ENCODE measurements at regions not wholly inside any gene's neighbourhood (a gene's known extent, or its start where the extent isn't known, plus 50 kb on each side); places are given as distances from the start of the nearest gene placed in this dataset.

DNA sequence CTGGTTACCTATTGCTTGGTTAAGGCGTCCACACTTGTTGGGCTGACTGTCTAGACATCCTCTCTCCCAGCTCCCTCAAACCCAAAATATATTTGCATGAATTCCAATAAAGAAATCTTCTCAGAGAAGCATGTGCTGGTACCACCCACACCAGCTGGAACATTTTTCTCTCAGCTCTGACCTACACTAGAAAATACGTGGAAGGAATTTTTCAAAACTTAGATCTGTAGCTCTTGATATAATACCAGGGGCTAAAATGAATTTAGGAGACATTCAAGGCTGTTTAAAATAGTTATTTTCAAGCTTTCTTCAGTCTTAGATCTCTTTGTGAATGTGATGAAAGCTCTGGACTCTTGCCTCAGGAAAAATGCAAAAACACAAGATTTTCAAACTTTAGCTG lies 590.4 kb downstream of the PDCD6IP start:
- H3K36me3 ChIP-seq (replicated peaks; ENCODE audit: low read depth, low read length) = no peaks in the 10 kb centered on the region
- H3K27me3 ChIP-seq (ENCODE audit: low read depth, low read length) = no peaks in the 10 kb centered on the region
- no peaks in the 10 kb centered on the region for H4K20me1 ChIP-seq (ENCODE audit: insufficient read depth, low read length)
- H3K4me3 ChIP-seq (ENCODE audit: low read length) = no peak overlapping the region
- peaks cover 7% of the 10 kb centered on the region; the same call in 1 of the 2 replicates for H3K4me1 ChIP-seq (ENCODE audit: low read length)
- H3K79me2 ChIP-seq (ENCODE audit: low read length) = no peaks in the 10 kb centered on the region
- H3K9ac ChIP-seq (ENCODE audit: low read length) = no peak overlapping the region
- no peak overlapping the region for H3K4me2 ChIP-seq (ENCODE audit: low read length)
- H2AFZ ChIP-seq (ENCODE audit: low read depth, low read length) = no peak overlapping the region
- peaks cover 6% of the 10 kb centered on the region for H3K9me3 ChIP-seq (ENCODE audit: insufficient read depth, low read length)
- no peak for TF ChIP-seq EZH2phosphoT487 (IDR thresholded peaks at IDR 0.05; ENCODE audit: low read depth)
- TF ChIP-seq, protein P1, sequence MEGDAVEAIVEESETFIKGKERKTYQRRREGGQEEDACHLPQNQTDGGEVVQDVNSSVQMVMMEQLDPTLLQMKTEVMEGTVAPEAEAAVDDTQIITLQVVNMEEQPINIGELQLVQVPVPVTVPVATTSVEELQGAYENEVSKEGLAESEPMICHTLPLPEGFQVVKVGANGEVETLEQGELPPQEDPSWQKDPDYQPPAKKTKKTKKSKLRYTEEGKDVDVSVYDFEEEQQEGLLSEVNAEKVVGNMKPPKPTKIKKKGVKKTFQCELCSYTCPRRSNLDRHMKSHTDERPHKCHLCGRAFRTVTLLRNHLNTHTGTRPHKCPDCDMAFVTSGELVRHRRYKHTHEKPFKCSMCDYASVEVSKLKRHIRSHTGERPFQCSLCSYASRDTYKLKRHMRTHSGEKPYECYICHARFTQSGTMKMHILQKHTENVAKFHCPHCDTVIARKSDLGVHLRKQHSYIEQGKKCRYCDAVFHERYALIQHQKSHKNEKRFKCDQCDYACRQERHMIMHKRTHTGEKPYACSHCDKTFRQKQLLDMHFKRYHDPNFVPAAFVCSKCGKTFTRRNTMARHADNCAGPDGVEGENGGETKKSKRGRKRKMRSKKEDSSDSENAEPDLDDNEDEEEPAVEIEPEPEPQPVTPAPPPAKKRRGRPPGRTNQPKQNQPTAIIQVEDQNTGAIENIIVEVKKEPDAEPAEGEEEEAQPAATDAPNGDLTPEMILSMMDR (IDR thresholded peaks at IDR 0.05; ENCODE audit: low read depth, low read length) = no peak
- H3K27ac ChIP-seq (ENCODE audit: low read length) = no peak overlapping the region

DNA sequence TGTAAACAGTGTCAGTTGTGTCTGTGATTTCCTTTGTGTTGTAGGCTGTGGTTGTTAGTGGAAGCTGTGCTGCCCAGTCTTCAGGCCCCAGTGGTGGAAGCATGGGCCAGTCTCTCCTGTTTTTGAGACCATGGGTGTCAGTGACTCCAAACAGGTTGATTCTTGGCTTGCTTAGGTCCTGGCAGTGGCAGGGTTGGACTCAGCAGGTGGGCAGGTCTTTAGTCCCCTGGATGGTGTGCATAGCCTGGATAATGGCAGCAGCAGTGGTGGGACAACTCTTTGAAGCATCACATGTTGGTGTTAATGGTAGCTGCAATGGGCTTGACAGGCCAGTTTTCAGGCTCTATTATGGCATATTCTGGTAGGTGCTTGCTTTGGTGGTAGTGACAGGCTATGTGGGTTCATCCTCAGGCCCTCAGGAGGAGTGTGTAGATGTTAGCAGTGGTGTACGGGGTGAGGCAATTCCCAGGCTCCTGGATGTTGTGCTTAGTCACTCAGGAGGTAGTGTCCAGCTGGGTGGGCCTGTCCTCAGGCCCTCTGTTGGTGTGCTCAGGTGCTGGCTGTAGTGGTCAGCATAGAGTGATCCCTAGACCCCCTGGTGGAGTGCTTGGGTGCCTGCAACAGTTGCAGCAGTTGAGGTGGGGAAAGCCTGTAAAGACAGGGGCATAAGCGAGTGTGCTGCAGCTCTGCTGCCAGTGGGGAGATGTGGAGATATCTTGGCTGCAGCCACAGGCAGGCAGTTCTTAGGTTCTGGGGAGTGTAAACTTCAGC lies 596.7 kb downstream of the PDCD6IP start:
- H3K4me1 ChIP-seq (ENCODE audit: low read length) = peaks cover 7% of the 10 kb centered on the region; the same call in 1 of the 2 replicates
- no peak overlapping the region for H3K4me2 ChIP-seq (ENCODE audit: low read length)
- no peak overlapping the region for H3K9ac ChIP-seq (ENCODE audit: low read length)
- no peaks in the 10 kb centered on the region for H3K79me2 ChIP-seq (ENCODE audit: low read length)
- no peaks in the 10 kb centered on the region for H3K27me3 ChIP-seq (ENCODE audit: low read depth, low read length)
- TF ChIP-seq EZH2phosphoT487 (IDR thresholded peaks at IDR 0.05; ENCODE audit: low read depth) = no peak
- TF ChIP-seq, protein P1 (IDR thresholded peaks at IDR 0.05; ENCODE audit: low read depth, low read length) = no peak
- H3K36me3 ChIP-seq (replicated peaks; ENCODE audit: low read depth, low read length) = no peaks in the 10 kb centered on the region
- H3K9me3 ChIP-seq (ENCODE audit: insufficient read depth, low read length) = peaks cover 6% of the 10 kb centered on the region
- H2AFZ ChIP-seq (ENCODE audit: low read depth, low read length) = no peak overlapping the region
- no peak overlapping the region for H3K4me3 ChIP-seq (ENCODE audit: low read length)
- no peaks in the 10 kb centered on the region for H4K20me1 ChIP-seq (ENCODE audit: insufficient read depth, low read length)
- H3K27ac ChIP-seq (ENCODE audit: low read length) = no peak overlapping the region

DNA sequence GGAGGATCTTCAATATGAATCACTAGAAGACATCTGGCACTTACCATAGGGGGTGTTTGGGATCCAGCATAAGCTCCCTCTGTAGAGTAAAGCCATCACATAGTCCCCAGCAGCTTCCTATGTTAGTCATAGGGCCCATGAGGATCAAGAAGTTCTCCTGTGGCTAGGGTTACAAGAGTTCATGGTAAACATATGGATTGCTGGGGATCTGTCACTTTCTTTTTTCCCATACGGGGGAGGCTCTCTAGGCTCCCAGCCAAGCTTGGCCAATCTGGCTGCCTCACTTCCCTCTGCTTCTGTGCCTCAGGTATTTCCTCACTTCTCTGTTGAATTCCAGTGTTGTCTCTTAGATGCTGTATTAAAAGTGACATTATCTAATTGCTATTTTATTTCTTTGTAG lies 597.9 kb downstream of the PDCD6IP start:
- Histone ChIP-seq H3K9ac (ENCODE audit: low read length) (no peak overlapping the region), H4K20me1 (ENCODE audit: insufficient read depth, low read length) (no peaks in the 10 kb centered on the region), H3K4me3 (ENCODE audit: low read length) (no peak overlapping the region), H3K36me3 (replicated peaks; ENCODE audit: low read depth, low read length) (no peaks in the 10 kb centered on the region), H3K4me1 (ENCODE audit: low read length) (peaks cover 7% of the 10 kb centered on the region; the same call in 1 of the 2 replicates), H3K4me2 (ENCODE audit: low read length) (no peak overlapping the region), H2AFZ (ENCODE audit: low read depth, low read length) (no peak overlapping the region), H3K9me3 (ENCODE audit: insufficient read depth, low read length) (peaks cover 6% of the 10 kb centered on the region), H3K27me3 (ENCODE audit: low read depth, low read length) (no peaks in the 10 kb centered on the region), H3K27ac (ENCODE audit: low read length) (no peak overlapping the region), H3K79me2 (ENCODE audit: low read length) (no peaks in the 10 kb centered on the region)
- no peak for TF ChIP-seq EZH2phosphoT487 (IDR thresholded peaks at IDR 0.05; ENCODE audit: low read depth)
- TF ChIP-seq, protein P1 (IDR thresholded peaks at IDR 0.05; ENCODE audit: low read depth, low read length) = no peak

DNA sequence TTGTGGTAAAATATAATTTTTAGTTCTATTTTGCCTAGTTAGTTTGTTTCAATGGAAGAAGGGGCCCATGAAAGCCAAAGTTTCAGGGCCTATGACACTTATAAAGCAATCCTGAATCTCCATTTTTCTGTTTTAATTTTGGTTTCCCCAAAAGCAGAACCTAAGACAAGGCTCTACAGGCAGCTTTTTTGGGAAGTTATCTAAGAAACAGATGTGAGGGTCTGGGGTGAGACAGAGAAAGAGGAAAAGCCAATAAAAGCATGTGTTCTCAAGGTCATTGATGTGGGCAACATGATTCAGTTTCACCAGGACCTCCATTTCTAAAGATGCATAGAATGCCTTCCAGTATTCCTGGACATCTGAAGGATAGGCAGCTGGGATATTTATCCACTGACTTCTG lies 598.5 kb downstream of the PDCD6IP start:
- peaks cover 7% of the 10 kb centered on the region; the same call in 1 of the 2 replicates for H3K4me1 ChIP-seq (ENCODE audit: low read length)

More for the DNA sequence above, 598.5 kb downstream of the PDCD6IP start:
- peaks cover 6% of the 10 kb centered on the region for H3K9me3 ChIP-seq (ENCODE audit: insufficient read depth, low read length)
- no peaks in the 10 kb centered on the region for H3K36me3 ChIP-seq (replicated peaks; ENCODE audit: low read depth, low read length)
- H4K20me1 ChIP-seq (ENCODE audit: insufficient read depth, low read length) = no peaks in the 10 kb centered on the region
- H3K9ac ChIP-seq (ENCODE audit: low read length) = no peak overlapping the region
- H3K27ac ChIP-seq (ENCODE audit: low read length) = no peak overlapping the region
- H3K79me2 ChIP-seq (ENCODE audit: low read length) = no peaks in the 10 kb centered on the region
- no peak overlapping the region for H3K4me2 ChIP-seq (ENCODE audit: low read length)
- H3K27me3 ChIP-seq (ENCODE audit: low read depth, low read length) = no peaks in the 10 kb centered on the region
- no peak overlapping the region for H3K4me3 ChIP-seq (ENCODE audit: low read length)
- H2AFZ ChIP-seq (ENCODE audit: low read depth, low read length) = no peak overlapping the region
- TF ChIP-seq, protein P1 (IDR thresholded peaks at IDR 0.05; ENCODE audit: low read depth, low read length) = no peak
- no peak for TF ChIP-seq EZH2phosphoT487 (IDR thresholded peaks at IDR 0.05; ENCODE audit: low read depth)
